GM23248 (cell line): ENCODE measurements at regions not wholly inside any gene's neighbourhood (a gene's known extent, or its start where the extent isn't known, plus 50 kb on each side); places are given as distances from the start of the nearest gene placed in this dataset.

Experiments used
- EZH2 ChIP-seq: fragments of 200-600 bp; sonication (generic); IDR thresholded peaks from 2 replicates; pipeline ENCODE4 v1.6.1; 2018; ENCODE audit warnings: antibody characterized with exemption, mild to moderate bottlenecking; ENCODE audit not compliant: insufficient read depth, poor library complexity, severe bottlenecking
- EZH2phosphoT487 ChIP-seq: fragments of 200-600 bp; sonication (generic); IDR thresholded peaks from 2 replicates; pipeline ENCODE4 v1.6.1; 2018; ENCODE audit warnings: antibody characterized with exemption, moderate library complexity, mild to moderate bottlenecking, low read depth; ENCODE audit not compliant: insufficient read depth

DNA sequence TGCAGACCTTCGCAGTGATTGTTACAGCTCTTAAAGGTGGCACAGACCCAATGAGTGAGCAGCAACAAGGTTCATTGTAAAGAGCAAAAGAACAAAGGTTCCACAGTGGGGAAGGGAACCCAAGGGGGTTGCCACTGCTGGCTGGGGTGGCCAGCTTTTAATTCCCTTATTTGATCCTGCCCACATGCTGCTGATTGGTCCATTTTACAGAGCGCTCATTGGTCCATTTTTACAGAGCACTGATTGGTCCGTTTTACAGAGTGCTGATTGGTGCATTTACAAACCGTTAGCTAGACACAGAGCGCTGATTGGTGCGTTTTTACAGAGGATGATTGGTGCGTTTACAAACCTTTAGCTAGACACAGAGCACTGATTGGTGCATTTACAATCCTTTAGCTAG lies 360.6 kb upstream of the DAB2 start:
- TF ChIP-seq EZH2: no peak
- TF ChIP-seq EZH2phosphoT487: no peak
